Right forelimb (tissue), 1 donor: ENCODE measurements at regions not wholly inside any gene's neighbourhood (a gene's known extent, or its start where the extent isn't known, plus 50 kb on each side); places are given as distances from the start of the nearest gene placed in this dataset.
A peak's percentile ranks its signal among the peaks of the same experiment; 100 is the strongest.
"Not testable (repeated sequence)": the region's sequence is repeated elsewhere in the genome, so short reads cannot be mapped to it uniquely, and the experiment has no call there.

Source experiments
- DNase-seq: peaks from one replicate; pipeline ENCODE4 v3.0.0-alpha.2; 2018

DNA sequence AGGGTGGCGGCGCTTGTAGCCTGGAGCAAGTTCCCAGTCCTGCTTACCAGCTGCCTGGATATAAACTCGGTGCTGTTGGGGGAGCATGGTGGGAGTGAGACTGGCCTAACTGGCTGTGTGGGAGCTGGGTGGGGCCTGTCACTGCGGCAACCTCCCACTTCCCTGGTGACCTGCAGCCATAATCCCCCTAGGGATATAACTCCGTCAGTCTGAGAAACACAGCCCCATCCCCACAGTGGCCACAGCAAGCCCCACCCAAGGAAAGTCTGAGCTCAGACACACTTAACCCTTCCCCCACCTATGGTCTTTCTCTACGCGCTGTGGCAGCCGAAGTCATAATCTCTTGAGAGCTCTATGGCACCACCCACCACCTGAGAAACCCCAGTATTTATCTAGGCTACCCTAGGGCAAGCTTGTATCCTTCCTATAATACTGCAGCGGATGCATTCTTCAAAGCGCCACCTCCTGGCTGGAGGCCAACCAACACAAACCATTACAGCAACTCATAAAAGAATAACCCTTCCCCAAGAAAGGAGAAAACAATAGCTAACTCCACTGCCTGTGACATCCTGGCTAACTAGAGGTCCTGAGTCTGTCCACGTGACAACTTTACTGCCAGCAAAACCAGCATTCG, 57.4 kb downstream of the ZNF648 start:
- DNase-seq = peak; percentile 46

DNA sequence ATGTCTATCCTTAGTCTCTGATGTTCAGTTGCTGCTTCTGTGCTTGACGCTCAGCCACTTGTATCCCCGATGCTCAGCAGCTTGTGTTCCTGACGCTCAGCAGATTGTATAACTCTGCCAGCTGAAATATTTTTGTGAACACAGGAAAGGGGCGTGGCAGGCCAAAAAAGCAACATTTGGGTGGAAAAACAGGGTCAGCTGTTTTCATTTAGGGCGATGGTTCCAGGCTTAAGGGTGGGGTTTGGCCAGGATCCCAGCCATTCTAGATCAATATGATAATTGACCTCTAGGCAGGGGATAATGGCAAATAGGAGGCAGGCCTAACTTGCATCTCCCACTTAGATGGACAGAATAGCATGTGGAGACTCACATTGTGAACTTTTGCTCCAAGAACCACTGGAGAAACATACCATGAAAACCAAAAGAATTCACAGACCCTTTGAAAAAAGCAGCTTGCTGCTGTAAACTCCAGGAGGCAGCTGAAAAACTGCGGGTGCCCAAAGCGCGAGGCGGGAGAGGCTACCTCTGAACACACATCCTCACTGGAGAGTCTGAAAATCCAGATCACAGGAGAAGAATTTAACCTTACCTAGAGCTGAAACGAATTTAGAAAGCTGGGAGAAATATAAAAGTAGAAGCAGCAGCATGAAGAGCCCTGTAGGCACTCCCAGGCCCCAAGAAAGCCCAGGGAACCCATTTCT, 58.3 kb downstream of the ZNF648 start:
- peak; percentile 48 for DNase-seq

DNA sequence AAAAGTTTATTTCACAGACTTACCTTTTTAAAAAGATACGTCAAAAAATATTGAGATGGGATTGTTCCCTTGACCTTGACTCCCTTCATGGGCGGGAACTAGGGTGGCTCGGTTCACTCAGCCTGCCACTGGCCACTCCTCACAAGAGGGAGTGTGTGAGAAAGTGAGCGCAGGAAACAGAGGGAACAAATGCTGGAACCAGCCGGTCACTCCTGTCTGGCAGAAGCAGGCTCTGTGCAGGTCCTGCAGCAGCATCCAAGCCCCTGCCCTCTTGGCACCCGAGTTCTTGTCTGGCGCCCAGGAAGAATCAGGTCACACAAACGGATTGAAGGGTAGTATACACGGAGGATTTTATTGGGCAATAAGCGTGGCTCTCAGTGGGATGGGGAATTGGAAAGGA, 58.9 kb downstream of the ZNF648 start:
- no peak for DNase-seq

DNA sequence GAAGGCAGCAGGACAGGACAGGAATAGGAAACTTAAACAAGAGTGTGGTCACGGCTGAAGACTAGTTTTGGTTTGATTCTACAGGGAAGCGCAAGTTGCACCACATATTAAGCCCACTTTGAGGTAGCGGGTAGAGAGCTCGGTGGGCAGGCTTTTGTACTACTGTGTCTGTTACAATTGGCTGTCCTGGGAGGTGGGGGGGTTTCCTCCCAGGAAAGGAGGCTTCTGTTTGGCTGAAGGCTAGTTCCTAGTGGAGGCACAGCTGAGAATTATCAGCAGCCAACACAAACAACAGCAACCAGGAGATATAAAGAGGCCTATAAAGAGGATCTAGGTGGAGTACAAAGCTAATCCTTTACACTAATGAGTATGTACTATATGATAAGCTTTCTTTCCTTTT, 62.7 kb downstream of the ZNF648 start:
- no peak for DNase-seq

DNA sequence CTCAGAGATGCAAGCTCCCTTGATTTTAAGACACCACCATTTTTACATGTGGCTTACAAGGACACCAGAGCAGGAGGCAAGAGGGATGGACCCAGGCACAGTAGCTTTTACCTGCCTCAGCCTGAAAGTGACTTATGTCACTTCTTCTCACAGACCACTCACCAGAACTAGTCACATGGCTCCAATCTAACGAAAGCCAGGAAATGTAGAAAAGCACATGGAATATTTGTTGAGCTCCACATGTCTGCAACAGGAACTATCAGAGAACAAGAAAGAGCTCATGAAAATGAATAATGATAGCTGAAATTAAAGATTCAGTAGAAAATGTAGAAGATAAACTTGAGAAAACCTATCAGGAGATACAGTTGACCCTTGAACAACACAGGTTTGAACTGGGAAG, 69.4 kb downstream of the ZNF648 start:
- no peak for DNase-seq

DNA sequence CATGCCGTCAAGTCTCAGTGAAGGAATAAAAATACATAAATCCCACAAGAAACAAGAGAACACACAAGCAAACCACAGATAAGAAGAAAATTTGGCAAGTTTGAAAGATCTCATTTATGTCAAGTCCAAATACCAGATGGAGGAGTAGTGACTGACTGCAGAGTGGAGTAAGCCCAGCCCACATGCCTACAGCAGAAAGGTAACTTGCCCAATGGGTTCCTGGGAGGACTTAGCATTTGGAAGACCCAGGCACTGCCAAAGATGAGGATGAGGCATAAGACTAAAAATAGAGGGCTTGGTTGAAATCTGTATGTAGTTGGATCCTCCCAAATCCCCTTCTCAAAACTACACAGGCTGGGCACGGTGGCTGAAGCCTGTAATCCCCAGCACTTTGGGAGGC, 70.8 kb downstream of the ZNF648 start:
- DNase-seq = no peak

DNA sequence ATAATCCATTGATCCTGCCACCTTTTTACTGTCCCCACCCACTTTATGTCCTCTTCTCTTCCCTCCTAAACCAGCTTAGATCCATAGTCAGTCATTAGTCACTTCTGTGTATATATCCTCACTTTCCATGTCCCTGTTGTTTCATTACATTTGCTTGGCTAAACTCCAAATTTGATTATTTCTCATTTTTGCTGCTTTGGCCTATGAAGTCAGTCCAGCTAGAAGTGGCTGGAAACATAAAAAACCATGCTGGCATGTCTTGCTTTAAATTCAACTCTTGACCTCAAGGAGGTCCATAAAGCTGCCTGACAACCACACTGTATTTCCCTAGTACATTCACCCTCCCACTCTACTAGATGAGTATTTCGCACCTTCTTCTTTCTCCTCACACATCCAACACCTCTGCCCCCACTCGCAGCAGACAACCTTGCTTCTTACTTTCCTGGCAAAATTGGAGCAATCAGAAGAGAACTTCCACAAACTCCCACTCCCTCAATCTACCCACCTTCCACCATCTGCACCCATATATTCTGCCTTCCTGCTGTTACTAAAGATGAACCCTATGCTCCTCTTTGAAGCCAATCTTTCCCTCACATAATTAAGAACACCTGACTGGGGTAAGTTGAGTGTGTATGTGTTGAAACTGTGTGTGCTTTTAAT, 72.1 kb downstream of the ZNF648 start:
- DNase-seq = no peak

DNA sequence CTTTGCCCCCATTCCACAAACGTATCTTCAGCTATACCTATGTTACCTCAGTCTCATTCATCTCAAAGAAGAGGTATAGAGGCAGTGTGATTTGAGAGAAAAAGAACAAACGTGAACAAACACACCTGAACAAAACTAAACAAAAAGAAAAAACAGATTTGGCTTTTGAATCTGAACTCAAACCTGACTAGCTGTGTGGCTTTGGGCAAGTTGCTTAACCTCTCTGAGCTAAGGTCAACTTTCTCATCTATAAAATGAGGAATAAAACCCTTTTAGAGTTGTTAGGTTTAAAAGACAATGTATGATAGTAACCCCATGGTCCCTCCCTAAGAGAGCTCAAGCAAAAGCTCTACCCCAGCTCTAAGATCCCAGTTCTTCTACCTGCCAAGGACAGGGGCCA, 73.5 kb downstream of the ZNF648 start:
- no peak for DNase-seq

DNA sequence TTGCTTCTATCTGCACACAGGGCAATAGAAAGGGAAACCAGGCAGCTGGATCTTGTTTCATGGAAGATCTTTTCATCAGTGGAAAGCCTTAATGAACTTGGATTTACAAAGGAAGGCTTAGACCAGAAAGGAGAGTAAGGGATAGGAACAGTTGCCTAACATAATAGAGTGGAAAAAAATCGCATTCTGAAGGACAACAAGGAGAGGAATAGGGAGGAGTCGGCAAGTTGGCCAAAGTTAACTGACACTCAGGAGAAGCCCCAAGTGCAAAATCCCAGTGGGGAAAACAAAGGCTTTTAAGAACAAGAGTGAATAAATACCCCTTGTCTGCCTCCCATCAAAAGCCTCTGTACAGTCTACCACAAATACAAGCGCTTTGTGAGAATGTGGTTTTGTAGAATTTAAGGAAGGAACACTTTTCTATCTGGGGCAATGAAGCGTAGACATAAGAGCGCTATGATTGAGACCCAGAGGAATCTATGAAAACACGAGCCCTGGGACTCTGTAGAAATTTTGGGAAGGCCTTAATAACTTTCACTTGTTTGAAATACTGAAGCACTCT, 74.1 kb downstream of the ZNF648 start:
- no peak for DNase-seq

DNA sequence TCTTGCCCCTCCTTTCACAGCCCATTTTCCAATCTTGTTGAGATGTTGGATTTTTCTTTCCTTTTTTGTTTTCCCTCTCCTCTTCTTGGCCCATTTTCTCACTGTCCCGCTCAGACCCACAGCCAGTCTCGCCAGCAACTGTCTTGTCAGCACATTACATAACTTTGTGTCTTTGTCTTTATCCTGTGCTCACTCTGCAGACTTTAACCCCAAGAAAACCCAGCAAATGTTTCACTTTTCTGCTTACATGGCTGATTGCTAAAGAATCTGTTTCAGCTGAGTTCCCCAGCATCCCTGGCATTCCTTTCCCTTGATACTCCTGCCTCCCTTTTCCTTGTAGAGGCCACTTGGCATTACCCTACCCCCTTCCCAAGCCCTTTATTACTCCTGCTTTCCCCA, 74.6 kb downstream of the ZNF648 start:
- DNase-seq = no peak

DNA sequence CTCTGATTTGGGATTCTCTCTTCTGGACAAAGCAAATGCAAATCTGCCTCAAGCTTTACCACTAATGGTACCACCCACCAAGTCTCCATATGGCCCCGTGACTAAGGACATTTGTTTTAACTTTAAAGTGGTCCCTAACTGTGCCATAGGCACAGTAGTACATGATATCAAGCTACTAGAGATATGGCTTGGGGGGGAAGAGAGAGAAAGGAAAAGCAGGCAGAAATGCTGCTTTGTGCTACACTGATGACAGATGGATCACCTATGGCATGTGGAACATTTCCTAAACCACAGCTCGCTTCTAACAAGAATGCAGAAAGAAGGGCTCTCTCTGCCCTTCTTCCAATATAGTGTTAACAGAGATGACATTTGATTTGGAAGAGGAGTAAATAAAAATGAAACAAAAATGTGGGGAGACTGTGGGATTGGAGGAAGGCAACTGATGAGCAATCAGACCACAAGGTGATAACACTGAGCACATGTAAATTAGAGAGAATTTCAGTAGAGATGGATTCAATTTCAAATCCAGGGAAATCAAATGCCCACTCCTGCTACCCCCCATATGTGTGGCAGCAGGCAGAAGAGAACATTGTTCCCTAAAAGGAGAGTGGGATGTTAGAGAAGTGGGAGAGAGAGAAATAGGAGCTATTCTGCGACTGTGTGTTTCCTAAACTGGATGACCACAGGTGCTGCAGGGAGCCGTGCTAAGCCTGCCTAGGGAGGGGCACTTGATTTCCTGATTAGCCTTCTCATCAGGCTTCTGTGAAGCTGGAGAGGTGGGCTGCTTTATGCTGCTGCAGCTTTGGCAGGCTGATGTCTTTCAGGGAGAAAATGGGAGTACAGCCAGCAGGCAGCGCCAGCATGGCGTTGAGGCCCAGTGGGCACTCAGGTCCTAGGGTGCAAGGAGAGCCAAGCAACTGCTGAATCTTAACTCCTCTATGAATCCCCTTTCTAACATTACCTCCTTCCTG, 75.3 kb downstream of the ZNF648 start:
- DNase-seq = no peak

DNA sequence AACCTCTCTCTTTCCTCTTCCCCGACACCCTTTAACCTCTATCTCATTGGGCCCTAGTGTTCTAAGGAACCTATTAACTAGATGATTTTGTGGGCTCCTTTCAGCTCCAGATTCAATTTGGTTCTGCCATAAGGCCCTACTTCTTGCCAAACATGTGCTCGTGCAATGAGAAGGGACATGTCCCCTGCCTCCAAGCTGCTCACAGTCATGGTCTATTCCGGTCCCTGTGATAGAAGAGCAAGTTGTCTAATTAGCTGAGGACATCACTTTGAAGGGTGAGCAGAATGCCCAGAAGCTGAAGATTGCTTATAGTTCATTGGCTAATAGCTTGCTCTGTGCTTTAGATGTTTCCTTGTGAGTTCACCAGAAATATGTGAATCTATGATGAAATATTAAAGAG, 76.2 kb downstream of the ZNF648 start:
- no peak for DNase-seq

DNA sequence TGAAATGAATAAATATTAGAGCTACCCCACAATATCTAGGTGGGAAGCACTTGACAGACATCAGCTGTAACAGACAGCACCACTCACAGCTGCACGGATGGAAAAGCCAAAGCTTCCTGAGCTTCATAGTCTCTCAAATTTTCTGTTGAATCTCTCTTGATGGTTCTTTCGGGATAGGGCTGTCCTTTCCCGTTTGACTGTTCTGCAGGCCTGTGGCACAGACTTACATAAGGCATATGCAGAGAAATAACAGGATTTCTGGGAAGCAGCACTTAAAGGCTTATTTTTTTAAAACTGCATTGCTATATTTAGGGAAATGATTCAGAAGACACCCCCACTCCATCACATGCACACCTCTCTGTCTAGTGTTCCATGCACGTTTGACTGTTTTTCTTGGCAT, 77.5 kb downstream of the ZNF648 start:
- no peak for DNase-seq

DNA sequence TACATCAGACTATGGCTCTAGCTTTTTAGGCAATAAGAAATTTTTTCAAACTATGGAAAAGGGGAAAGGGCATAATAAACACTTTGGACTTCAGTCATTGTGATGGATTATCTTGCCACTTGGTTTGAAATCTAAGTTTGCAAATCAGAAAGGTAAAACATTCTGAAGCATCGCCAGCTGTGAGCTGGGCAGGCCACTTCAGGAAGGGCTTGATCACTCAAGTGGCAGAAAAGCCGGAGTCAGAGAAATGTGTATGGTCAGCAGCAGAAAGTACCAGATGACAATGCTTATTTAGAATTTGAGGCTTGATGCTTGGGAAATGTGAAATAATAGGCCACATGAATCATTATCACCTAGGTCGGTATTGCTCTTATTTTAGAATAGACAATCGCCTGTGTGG, 79.7 kb downstream of the ZNF648 start:
- DNase-seq = no peak

DNA sequence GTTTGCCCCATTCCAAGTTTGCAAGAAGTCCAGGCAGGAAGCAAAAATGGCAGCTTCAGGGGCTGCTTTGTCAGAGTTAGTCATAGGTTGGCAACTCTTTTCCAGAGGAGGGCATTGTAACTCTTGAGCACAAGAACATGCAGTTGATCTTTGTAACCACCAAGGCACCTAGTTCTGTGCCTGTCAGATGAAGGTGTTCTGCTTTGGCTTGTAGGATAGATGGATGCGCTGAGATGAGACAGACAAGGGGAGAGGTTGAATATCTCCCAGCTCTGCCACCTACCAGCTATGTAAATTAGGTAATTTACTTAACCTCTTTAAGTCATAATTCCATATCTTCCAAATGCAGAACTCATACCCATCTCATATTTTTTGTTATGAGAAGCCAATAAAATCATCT, 89.3 kb downstream of the ZNF648 start:
- DNase-seq = no peak

DNA sequence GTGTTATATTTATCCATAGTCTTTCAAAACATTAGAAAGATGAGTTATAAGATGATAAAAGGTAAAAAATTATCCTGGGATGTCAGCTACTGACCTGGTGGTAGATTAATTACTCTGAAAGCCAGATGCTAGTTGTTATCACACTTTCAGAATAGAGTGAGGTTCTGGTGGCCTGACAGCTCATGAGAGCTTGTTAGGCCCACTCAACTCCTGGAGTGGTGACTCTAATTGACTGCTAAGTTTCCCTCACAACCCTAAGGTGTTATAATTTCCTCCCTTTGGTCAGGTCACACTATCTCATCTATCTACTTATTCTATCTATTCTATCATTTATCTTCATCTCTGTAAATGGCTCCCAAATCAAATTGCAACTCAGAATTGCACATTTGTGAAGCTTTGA, 90.1 kb downstream of the ZNF648 start:
- no peak for DNase-seq

DNA sequence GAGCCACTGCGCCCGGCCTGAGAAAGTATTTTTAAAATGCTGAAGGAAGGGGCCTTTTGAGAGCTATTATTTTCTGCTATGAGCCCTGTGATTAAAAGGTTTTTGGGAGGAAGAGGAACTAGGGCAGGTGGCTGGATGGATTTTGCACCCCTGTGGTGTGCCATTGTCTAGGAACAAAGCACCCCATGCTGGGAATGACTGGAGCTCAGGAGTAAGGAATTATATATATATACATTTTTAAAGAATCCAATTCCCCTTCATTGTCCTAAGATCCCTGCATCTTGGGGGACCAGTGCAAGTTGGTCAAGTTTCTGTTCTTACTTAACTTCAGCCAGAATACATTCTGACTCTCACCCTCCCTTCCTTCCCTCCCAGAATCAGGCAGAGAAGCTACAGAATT, 91.6 kb downstream of the ZNF648 start:
- DNase-seq = no peak

DNA sequence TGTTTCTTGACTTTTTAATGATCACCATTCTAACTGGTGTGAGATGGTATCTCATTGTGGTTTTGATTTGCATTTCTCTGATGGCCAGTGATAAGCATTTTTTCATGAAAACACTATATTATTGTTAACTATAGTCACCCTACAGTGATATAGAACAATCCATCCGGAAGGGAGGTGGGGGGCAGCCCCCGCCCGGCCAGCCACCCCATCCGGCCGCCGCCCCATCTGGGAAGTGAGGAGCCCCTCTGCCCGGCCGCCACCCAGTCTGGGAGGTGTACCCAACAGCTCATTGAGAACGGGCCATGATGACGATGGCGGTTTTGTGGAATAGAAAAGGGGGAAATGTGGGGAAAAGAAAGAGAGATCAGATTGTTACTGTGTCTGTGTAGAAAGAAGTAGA, 106.8 kb downstream of the ZNF648 start:
- DNase-seq = not testable (repeated sequence)

DNA sequence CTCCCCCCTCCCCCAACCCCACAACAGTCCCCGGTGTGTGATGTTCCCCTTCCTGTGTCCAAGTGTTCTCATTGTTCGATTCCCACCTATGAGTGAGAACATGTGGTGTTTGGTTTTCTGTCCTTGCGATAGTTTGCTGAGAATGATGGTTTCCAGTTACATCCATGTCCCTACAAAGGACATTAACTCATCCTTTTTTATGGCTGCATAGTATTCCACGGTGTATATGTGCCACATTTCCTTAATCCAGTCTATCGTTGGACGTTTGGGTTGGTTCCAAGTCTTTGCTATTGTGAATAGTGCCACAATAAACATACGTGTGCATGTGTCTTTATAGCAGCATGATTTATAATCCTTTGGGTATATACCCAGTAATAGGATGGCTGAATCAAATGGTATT, 107.3 kb downstream of the ZNF648 start:
- DNase-seq = not testable (repeated sequence)

DNA sequence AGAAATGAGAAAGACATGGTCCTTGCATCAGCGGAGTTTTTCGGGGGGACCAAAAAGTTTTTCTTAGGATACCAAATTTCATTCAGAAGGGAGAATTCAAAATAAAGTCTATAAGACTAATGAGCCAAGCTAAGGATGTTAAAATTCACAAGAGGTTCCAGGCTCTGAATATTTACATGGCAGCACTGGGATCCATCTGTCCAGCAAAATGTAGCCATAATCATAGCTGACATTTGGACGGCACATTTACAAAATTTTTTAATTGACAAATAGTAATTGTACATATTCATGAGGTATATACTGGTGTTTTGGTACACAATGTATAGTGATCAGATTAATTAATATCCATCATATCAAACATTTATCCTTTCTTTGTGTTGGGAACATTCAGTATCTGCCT, 107.9 kb downstream of the ZNF648 start:
- DNase-seq = no peak

DNA sequence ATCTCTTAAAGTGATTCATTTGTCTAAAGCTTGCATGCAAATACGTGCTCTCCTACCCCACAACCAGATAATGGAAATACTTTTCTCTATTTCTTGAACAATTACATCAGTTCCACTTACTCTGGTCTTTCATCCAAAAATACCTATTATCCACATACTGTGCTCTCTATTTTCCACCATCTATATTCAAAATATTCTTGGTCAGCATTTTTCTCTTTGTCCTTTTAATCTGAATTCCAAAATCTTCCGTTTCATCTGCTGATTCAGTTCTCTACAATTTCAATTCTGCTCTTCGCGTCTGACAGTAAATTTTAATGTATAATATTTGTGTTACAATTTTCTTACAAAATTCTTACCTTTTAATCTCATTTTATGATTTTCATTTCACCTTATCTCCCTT, 110.3 kb downstream of the ZNF648 start:
- no peak for DNase-seq

DNA sequence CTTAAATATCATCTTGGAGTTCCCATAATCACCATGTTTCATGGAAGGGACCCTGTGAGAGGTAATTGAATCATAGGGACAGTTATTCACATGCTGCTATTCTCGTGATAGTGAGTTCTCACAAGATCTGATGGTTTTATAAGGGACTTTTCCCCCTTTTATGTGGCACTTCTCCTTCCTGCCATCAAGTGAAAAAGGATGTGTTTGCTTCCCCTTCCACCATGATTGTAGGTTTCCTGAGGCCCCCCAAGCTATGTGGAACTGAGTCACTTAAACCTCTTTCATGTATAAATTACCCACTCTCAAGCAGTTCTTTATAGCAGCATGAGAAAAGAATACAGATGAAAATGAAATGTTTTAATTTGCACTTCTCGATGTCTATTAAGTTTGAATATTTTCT, 112.0 kb downstream of the ZNF648 start:
- no peak for DNase-seq

DNA sequence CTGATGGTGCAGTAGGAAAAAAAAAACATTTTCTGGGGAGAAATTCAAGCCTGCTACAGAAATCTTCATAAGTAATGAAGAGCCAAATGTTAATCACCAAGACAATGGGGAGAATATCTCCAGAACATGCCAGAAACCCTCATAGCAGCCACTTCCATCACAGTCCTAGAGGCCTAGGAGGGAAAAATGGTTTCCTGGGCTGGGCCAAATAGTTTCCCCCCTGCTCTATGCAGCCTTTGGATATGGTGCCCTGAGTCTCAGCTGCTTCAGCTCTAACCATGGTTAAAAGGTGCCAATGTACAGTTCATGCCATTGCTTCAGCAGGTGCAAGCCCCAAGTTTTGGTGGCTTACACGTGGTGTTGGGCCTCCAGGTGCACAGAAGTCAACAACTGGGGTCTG, 113.1 kb downstream of the ZNF648 start:
- no peak for DNase-seq
